Activated T-helper 1 cell treated with Interleukin-2 at 50 U/mL for 16 hours (primary cell): ENCODE measurements at regions not wholly inside any gene's neighbourhood (a gene's known extent, or its start where the extent isn't known, plus 50 kb on each side); places are given as distances from the start of the nearest gene placed in this dataset.
"Not testable (repeated sequence)": the region's sequence is repeated elsewhere in the genome, so short reads cannot be mapped to it uniquely, and the experiment has no call there.

Experiments
- DNase-seq: peaks from one replicate; pipeline ENCODE4 v3.0.0-alpha.2; 2020; ENCODE audit warnings: low read depth

DNA sequence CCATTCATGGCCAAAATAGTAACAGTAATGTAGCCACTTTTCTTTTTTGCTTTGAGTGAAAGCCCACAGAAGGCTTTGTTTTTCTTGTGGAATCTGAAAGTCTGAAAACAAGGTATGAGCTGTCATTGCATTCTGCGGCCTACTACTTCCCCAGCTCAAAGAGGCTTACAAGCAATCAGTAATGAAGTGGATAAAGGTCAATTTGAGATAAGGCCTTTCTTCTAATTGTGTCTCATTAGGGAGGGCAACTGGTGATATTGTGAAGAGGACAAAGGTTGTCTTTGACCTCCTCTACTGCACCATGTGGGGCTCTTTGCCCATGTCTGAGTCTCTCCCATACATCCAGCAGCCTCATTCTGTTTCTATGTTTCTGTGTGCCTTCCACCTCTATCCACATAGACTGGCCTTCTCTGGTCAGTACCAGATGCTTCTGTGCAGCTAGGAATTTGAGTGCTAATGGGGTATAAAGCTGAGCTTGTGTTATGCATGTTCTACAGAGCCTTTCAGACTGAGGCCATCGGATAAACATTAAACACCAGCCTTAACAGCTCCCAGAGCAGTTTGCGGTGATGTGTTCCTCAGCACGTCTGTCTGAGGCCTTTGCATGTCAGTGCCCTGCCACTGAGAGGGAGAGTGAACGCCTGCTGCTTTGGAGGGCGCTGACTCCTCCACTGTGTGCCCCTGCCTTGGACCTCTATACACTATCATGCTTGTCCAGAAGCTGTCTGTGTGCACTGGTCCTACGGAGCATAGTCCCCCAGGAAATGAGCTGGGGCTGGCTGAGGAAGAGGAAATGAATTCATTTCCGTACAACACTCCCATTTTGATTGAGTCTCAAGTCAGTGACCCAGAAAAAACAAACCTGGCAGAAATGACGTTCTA lies 80.2 kb downstream of the SH2D1A start:
- no peak for DNase-seq

GRCh38 chrX:124433186-124433585 lies 86.8 kb downstream of the SH2D1A start:
- DNase-seq, result no peak

DNA sequence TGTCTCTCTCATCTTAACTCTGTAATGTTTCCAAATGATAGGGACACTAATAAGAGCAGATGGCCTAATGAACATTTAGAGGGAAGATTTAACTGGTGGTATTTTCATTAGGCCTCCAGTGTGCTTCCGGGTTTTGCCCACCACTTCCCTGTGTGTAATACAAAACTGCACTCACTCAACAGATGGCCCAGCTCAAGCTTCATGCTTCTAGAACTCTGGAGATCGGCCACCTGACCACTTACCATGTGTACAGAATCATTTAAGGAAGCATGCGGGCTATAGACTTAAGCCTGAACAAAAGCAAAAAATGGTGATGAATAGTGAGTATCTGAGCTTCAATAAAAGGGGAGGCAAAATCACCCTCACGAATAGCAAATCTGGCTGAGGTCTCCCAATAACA lies 89.3 kb downstream of the SH2D1A start:
- no peak for DNase-seq

DNA sequence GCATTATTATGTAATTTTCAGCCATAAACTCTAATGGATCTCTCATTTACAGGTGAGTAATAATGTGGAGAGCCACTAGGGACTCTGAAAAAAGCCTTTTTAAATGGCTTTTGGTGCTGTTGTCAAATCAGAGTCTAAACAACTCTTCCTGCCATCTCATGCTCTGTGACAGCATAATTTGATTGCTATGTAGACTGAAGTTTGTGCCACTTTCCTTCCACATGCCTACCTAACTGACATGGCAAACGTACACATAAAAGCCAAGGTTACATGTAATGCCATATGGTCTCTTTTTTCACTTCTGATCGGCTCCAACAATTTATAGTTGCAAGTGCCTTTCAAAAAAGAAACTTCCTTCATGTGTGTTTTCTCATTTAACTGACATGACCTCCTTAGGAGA lies 94.3 kb downstream of the SH2D1A start:
- DNase-seq, result no peak

GRCh38 chrX:124441971-124442590 lies 95.7 kb downstream of the SH2D1A start:
- DNase-seq, result no peak

DNA sequence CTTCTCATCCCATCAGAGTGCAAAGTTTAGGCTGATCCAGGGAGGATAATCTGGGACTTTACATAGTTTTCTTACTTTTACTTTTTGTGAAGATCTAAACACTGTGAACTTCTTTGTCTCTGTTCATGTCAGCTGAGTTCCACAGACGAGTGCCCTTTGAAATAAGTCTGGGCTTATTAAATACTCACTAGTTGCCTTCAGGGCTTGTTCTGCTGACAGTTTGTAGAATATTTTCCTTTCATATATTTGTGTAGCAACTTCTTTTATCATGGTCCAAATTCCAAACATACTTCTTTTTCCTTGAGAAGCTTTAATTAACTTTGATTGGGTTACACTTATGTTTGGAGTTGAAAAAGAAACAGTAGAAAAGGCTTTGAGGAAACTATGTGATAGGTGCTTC lies 109.6 kb downstream of the SH2D1A start:
- no peak for DNase-seq

DNA sequence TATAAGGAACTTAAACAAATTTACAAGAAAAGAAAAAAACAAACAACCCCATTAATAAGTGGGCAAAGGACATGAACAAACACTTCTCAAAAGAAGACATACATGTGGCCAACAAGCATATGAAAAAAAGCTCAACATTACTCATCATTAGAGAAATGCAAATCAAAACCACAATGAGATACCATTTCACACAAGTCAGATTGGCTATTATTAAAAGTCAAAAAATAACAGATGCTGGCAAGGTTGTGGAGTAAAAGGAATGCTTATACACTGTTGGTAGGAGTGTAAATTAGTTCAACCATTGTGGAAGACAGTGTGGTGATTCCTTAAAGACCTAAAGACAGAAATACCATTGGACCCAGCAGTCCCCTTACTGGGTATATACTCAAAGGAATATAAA lies 113.5 kb downstream of the SH2D1A start:
- DNase-seq, result not testable (repeated sequence)

DNA sequence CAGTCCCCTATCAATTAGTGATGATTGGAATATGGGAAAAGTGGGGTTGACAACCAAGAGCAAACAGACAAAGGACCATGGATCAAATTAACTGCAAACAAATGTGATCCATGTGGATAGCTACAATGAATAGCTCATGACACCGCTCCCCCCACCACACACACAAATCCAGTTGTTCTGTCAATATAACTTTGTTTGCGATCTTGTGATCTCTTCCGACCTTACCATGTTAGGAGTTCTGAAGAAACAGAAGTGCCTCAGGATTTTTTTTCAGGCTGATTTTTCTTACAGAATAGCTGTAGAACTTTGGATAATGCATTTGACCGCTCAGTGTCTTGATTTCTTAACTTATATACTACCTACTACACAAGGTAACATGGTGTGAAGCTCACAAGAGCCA lies 116.6 kb downstream of the SH2D1A start:
- no peak for DNase-seq

DNA sequence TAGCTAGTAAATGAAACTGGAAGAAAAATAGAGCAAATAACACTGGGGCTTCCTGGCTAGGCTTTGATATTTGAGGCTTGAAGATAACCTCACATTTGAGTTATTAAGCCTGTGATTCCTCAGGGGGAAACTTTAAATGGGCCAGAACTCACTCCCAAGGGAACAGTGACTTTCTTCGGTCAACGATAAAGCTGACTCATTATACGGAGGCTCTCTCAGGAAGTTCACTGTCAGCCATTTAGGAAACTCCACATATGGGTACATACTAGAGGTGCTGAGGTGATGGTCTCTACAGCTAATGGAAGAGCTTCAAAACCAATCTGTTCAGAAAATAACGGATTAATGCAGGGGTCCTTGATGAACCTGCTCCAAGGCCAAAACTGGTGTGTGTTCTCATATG lies 120.8 kb downstream of the SH2D1A start:
- no peak for DNase-seq

DNA sequence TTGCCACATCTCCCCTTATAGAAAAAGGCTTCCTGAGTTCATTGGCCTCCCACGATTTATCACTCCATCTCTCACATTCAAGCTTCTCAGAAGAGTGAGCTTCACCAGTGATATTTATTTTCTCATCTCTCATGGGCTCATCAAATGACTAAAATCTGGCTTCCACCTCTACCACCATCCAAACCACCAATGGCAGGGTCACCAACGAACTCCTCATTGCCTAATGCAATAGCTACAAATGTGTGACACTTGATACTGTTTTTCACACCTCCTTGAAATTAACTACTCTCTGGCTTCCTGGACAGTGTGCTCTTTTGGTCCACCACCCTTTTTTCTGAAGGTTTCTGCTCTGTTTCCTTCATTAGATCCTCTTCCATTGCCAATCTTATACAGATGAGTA lies 129.0 kb downstream of the SH2D1A start:
- no peak for DNase-seq

GRCh38 chrX:124476562-124476961 lies 130.2 kb downstream of the SH2D1A start:
- DNase-seq, result no peak

DNA sequence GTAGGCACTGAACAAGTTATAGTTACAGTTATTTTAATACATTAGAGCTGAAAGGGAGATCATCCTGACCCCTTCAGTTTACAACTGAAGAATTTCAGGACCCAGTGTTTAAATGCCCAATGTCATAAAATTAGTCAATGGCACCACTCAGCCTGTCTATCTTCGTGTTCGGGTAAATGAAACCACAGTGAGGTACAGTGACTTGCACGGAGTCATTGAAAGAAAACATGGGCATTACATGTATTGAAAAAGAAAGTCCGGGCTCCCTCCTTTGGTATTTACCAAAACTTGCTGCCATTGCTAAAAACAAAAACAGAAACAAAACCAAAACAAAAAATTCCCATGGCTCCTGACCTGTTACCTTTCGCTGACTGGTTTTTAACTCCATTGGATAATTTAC lies 131.7 kb downstream of the SH2D1A start:
- DNase-seq, result no peak

- DNase-seq, result no peak
Measured at GRCh38 chrX:124488412-124489161, 142.2 kb downstream of the SH2D1A start.

DNA sequence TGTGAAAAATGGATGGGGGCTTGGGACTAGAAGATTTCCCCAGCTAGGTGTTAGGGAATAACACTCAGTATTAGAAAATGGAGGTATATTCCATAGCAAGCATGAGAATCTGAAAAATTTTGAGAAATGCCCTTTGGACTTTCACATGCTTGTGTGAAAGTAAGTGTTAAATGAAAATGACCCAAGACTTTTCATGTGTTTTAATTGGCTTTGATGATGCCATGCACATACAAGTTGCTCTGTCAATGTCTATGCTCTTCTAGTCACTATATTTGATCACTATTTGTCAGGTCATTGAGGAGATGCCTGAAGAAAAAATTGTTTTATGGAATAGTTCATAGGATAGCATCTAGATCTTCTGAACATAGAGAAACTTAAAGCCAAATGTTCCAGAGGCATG lies 147.6 kb downstream of the SH2D1A start:
- DNase-seq, result no peak

DNA sequence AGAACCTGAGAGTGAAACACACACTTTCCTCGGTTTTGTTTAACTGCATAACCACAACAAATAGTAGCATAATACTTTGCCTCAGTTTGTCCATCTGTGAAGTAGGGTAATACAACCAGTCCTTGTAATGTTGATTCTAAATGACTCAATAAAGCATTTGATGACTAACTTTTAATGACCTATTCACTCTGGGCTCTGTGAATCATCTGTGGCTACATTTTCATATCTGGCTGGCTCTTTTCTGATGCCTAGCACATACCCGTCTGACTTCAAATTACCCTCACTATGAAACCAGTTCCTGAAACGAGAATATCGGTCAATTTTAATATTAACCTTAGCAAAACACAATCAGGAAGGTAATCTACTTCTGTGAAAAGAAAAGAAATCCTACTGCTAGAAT lies 151.0 kb downstream of the SH2D1A start:
- no peak for DNase-seq

- DNase-seq, result no peak
Measured at GRCh38 chrX:124501586-124501985, 155.2 kb downstream of the SH2D1A start.

DNA sequence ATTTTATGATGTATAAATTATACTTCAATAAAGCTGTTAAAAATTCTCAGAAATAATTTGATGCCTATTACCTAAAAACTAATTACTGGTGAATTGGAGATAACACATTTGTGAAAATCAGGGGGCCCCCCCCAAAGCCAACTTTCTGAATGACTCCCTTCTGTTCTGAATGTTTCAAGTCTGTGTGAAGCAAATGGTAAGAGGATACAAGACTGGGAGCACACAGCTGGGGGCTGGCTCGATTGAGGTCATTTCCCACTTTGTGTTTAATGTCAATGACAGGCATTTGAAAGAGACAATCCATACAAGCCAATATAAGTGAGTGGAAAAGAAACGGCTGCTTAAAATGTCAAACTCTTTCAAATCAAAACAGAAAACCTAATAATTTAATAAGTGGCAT lies 155.8 kb downstream of the SH2D1A start:
- DNase-seq, result no peak

DNA sequence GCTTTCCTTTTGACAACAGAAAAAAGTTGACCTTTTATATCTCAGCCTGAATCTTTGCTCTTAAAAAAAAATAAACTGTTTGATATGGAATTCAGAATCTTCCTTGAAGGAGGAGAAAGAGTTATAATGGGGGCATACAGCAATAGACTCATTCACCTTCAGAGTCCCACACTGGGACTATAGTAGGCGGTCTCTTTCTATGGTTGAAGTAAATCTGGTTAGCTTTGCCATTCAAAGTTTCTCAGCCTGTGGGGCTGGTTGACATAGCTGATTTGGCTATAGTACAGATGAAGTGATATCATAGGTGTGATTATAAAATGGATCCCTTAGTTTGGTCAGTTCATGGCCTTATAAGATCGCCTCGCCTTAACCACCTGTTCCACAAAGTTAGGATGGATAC lies 156.2 kb downstream of the SH2D1A start:
- DNase-seq, result no peak

- DNase-seq, result no peak
Measured at GRCh38 chrX:124504111-124504983, 158.0 kb downstream of the SH2D1A start.

- DNase-seq, result no peak
Measured at GRCh38 chrX:124506066-124506465, 159.7 kb downstream of the SH2D1A start.

GRCh38 chrX:124507246-124507645 lies 160.9 kb downstream of the SH2D1A start:
- DNase-seq, result no peak

GRCh38 chrX:124518885-124519284 lies 172.5 kb downstream of the SH2D1A start:
- no peak for DNase-seq
